ENCODE measurements at regions not wholly inside any gene's neighbourhood (a gene's known extent, or its start where the extent isn't known, plus 50 kb on each side); places are given as distances from the start of the nearest gene placed in this dataset.

- ChIA-PET POLR2A (ENCODE audit: low non-redundant PET) (no interaction called here), CTCF (no interaction called here)
- Histone ChIP-seq H3K27ac (ENCODE audit: low read depth, low read length, poor library complexity, severe bottlenecking) (no peak overlapping the region), H3K27me3 (replicated peaks; ENCODE audit: insufficient read depth, low read depth, low read length, poor library complexity) (no peaks in the 10 kb centered on the region), H3K36me3 (ENCODE audit: insufficient read depth, low read length, poor library complexity, severe bottlenecking) (no peaks in the 10 kb centered on the region), H3K4me3 (ENCODE audit: low read depth, low read length, poor library complexity, severe bottlenecking) (no peak overlapping the region), H3K4me1 (ENCODE audit: insufficient read depth, low read length, poor library complexity, severe bottlenecking) (no peaks in the 10 kb centered on the region), H3K9me3 (ENCODE audit: low read depth, low read length, poor library complexity, severe bottlenecking) (no peaks in the 10 kb centered on the region)
- intact Hi-C loops (cut with micrococcal nuclease; ENCODE audit: unreplicated experiment): no loop called here
- no TSS peak for BruUV-seq (replicated peaks)
- peak; percentile 63 for DNase-seq (ENCODE audit: low spot score)
- TF ChIP-seq CTCF (conservative IDR thresholded peaks at IDR 0.05; ENCODE audit: low read depth, low read length) (no peak), EZH2 (IDR thresholded peaks at IDR 0.05; ENCODE audit: borderline replicate concordance, low read depth, low read length, poor library complexity, severe bottlenecking) (no peak)
Observed at GRCh38 chr1:67970088-67970487, 80.3 kb downstream of the DIRAS3 start.

GRCh38 chr1:67969446-67969845, 81.0 kb downstream of the DIRAS3 start:
- DNase-seq (ENCODE audit: low spot score): no peak
- POLR2A ChIA-PET (ENCODE audit: low non-redundant PET): no interaction called here
- Histone ChIP-seq H3K4me1 (ENCODE audit: insufficient read depth, low read length, poor library complexity, severe bottlenecking) (no peaks in the 10 kb centered on the region), H3K27ac (ENCODE audit: low read depth, low read length, poor library complexity, severe bottlenecking) (no peak overlapping the region), H3K27me3 (replicated peaks; ENCODE audit: insufficient read depth, low read depth, low read length, poor library complexity) (no peaks in the 10 kb centered on the region), H3K4me3 (ENCODE audit: low read depth, low read length, poor library complexity, severe bottlenecking) (no peak overlapping the region), H3K9me3 (ENCODE audit: low read depth, low read length, poor library complexity, severe bottlenecking) (no peaks in the 10 kb centered on the region), H3K36me3 (ENCODE audit: insufficient read depth, low read length, poor library complexity, severe bottlenecking) (no peaks in the 10 kb centered on the region)
- intact Hi-C loops (cut with micrococcal nuclease; ENCODE audit: unreplicated experiment): no loop called here
- no peak for TF ChIP-seq CTCF (conservative IDR thresholded peaks at IDR 0.05; ENCODE audit: low read depth, low read length)
- no peak for TF ChIP-seq EZH2 (IDR thresholded peaks at IDR 0.05; ENCODE audit: borderline replicate concordance, low read depth, low read length, poor library complexity, severe bottlenecking)
- CTCF ChIA-PET: no interaction called here
- no TSS peak for BruUV-seq (replicated peaks)

- ChIA-PET POLR2A (ENCODE audit: low non-redundant PET) (no interaction called here), CTCF (no interaction called here)
- no peak for DNase-seq (ENCODE audit: low spot score)
- H3K36me3 ChIP-seq (ENCODE audit: insufficient read depth, low read length, poor library complexity, severe bottlenecking): no peaks in the 10 kb centered on the region
- no peak overlapping the region for H3K4me3 ChIP-seq (ENCODE audit: low read depth, low read length, poor library complexity, severe bottlenecking)
- intact Hi-C loops (cut with micrococcal nuclease; ENCODE audit: unreplicated experiment): no loop called here
- H3K27me3 ChIP-seq (replicated peaks; ENCODE audit: insufficient read depth, low read depth, low read length, poor library complexity): no peaks in the 10 kb centered on the region
- BruUV-seq (replicated peaks): no TSS peak
- no peak overlapping the region for H3K27ac ChIP-seq (ENCODE audit: low read depth, low read length, poor library complexity, severe bottlenecking)
- no peaks in the 10 kb centered on the region for H3K4me1 ChIP-seq (ENCODE audit: insufficient read depth, low read length, poor library complexity, severe bottlenecking)
- peaks cover 9% of the 10 kb centered on the region for H3K9me3 ChIP-seq (ENCODE audit: low read depth, low read length, poor library complexity, severe bottlenecking)
- TF ChIP-seq EZH2 (IDR thresholded peaks at IDR 0.05; ENCODE audit: borderline replicate concordance, low read depth, low read length, poor library complexity, severe bottlenecking) (no peak), CTCF (conservative IDR thresholded peaks at IDR 0.05; ENCODE audit: low read depth, low read length) (no peak)
Observed at GRCh38 chr1:67966666-67967009, 83.8 kb downstream of the DIRAS3 start.
